GM23338 (cell line): ENCODE measurements at regions not wholly inside any gene's neighbourhood (a gene's known extent, or its start where the extent isn't known, plus 50 kb on each side); places are given as distances from the start of the nearest gene placed in this dataset.

Experiments used
- ATAC-seq: fragments of 200-7000 bp; cut with Tn5 transposase; 3 replicates; pipeline ENCODE4 v1.9.1; 2020
- DNase-seq: peaks from one replicate; pipeline ENCODE4 v3.0.0-alpha.2; 2015; ENCODE audit warnings: low spot score
- H2AFZ ChIP-seq: fragments of 200-600 bp; sonication (generic); 2 replicates; pipeline ENCODE4 v1.8.0; 2016; ENCODE audit warnings: antibody characterized with exemption, mild to moderate bottlenecking, moderate library complexity
- H3F3A ChIP-seq: fragments of 200-600 bp; sonication (generic); replicated peaks from 2 replicates; pipeline ENCODE4 v1.8.0; 2017; ENCODE audit warnings: antibody characterized with exemption, mixed run types, low read depth
- H3K27ac ChIP-seq: fragments of 200-600 bp; sonication (generic); 2 replicates; pipeline ENCODE4 v1.6.1; 2016; ENCODE audit warnings: low read depth
- H3K27me3 ChIP-seq: fragments of 200-600 bp; sonication (generic); 2 replicates; pipeline ENCODE4 v1.8.0; 2016; ENCODE audit warnings: mild to moderate bottlenecking, mixed run types, moderate library complexity; ENCODE audit not compliant: insufficient read depth
- H3K36me3 ChIP-seq: fragments of 200-600 bp; sonication (generic); 2 replicates; pipeline ENCODE4 v1.8.0; 2016; ENCODE audit warnings: mild to moderate bottlenecking; ENCODE audit not compliant: insufficient read depth
- H3K4me1 ChIP-seq: fragments of 200-600 bp; sonication (generic); 2 replicates; pipeline ENCODE4 v1.8.0; 2016; ENCODE audit warnings: mild to moderate bottlenecking, moderate library complexity; ENCODE audit not compliant: insufficient read depth
- H3K4me2 ChIP-seq: fragments of 200-600 bp; sonication (generic); 2 replicates; pipeline ENCODE4 v1.7.1; 2017; ENCODE audit warnings: mixed run types
- H3K4me3 ChIP-seq: fragments of 200-600 bp; sonication (generic); 2 replicates; pipeline ENCODE4 v1.6.1; 2016; ENCODE audit warnings: mixed run types
- H3K79me2 ChIP-seq: fragments of 200-600 bp; sonication (generic); replicated peaks from 2 replicates; pipeline ENCODE4 v1.8.0; 2017; ENCODE audit warnings: mild to moderate bottlenecking; ENCODE audit not compliant: insufficient read depth
- H3K9me2 ChIP-seq: fragments of 200-600 bp; sonication (generic); 2 replicates; pipeline ENCODE4 v1.8.0; 2017; ENCODE audit not compliant: insufficient read depth
- H4K20me1 ChIP-seq: fragments of 200-600 bp; sonication (generic); replicated peaks from 2 replicates; pipeline ENCODE4 v1.8.0; 2017; ENCODE audit warnings: mild to moderate bottlenecking; ENCODE audit not compliant: insufficient read depth
- H3K27ac Mint-ChIP-seq: 2 replicates; pipeline ENCODE4 v1.8.0; 2020; ENCODE audit warnings: inconsistent platforms, mild to moderate bottlenecking, moderate library complexity, mixed read lengths
- H3K27me3 Mint-ChIP-seq: 3 replicates; pipeline ENCODE4 v1.8.0; 2022; ENCODE audit warnings: low read depth, mild to moderate bottlenecking, moderate library complexity, mixed read lengths, inconsistent platforms; ENCODE audit not compliant: insufficient read depth, poor library complexity
- H3K36me3 Mint-ChIP-seq: 3 replicates; pipeline ENCODE4 v1.8.0; 2021; ENCODE audit warnings: low read depth, mild to moderate bottlenecking, inconsistent platforms, moderate library complexity, mixed read lengths
- H3K4me1 Mint-ChIP-seq: 3 replicates; pipeline ENCODE4 v1.8.0; 2020; ENCODE audit warnings: mild to moderate bottlenecking, inconsistent platforms, mixed read lengths
- H3K4me3 Mint-ChIP-seq: 3 replicates; pipeline ENCODE4 v1.8.0; 2021; ENCODE audit warnings: moderate library complexity, mild to moderate bottlenecking, inconsistent platforms, mixed read lengths
- H3K9me3 Mint-ChIP-seq: 3 replicates; pipeline ENCODE4 v1.8.0; 2020; ENCODE audit warnings: moderate library complexity, mild to moderate bottlenecking, inconsistent platforms, mixed read lengths
- CREB1 ChIP-seq: fragments of 250-450 bp; sonication (Bioruptor Pico); IDR thresholded peaks from 2 replicates; pipeline ENCODE4 v1.5.0; 2020; ENCODE audit warnings: low read depth, mild to moderate bottlenecking, moderate library complexity
- EZH2phosphoT487 ChIP-seq: fragments of 200-600 bp; sonication (generic); IDR thresholded peaks from one replicate; pipeline ENCODE4 v1.8.1; 2018; ENCODE audit warnings: antibody characterized with exemption; ENCODE audit not compliant: unreplicated experiment
- JUNB ChIP-seq: IDR thresholded peaks from one replicate; pipeline ENCODE4 v1.6.1; 2016; ENCODE audit warnings: antibody characterized with exemption; ENCODE audit not compliant: unreplicated experiment
- NANOG ChIP-seq: IDR thresholded peaks from 2 replicates; pipeline ENCODE4 v1.6.1; 2016; ENCODE audit warnings: antibody characterized with exemption, borderline replicate concordance
- POLR2AphosphoS5 ChIP-seq: IDR thresholded peaks from 2 replicates; pipeline ENCODE4 v1.6.1; 2016; ENCODE audit warnings: antibody characterized with exemption, low read depth
- STAT1 ChIP-seq: IDR thresholded peaks from one replicate; pipeline ENCODE4 v1.6.1; 2016; ENCODE audit warnings: antibody characterized with exemption; ENCODE audit not compliant: unreplicated experiment
- ZNF114 ChIP-seq: fragments of 250-450 bp; sonication (Bioruptor Pico); IDR thresholded peaks from 2 replicates; pipeline ENCODE4 v1.5.0; 2020; ENCODE audit warnings: mild to moderate bottlenecking, moderate library complexity
- ZNF331 ChIP-seq: fragments of 250-450 bp; sonication (Bioruptor Pico); IDR thresholded peaks from 2 replicates; pipeline ENCODE4 v1.5.0; 2020; ENCODE audit warnings: low read depth, mild to moderate bottlenecking, moderate library complexity
- TF ChIP-seq, protein P1 (sequence below): IDR thresholded peaks from 2 replicates; pipeline ENCODE4 v1.6.1; 2016; ENCODE audit warnings: antibody characterized with exemption
- TF ChIP-seq, protein P2 (sequence below), 2 experiments: fragments of 200-600 bp in 1 of 2; sonication (generic) in 1 of 2; conservative IDR thresholded peaks; 2 replicates each; pipeline versions ENCODE4 v1.5.1 to v1.6.1; 2016 to 2017; ENCODE audit warnings: antibody characterized with exemption in 2 of 2, low read depth in 2 of 2, mild to moderate bottlenecking in 2 of 2, moderate library complexity in 1 of 2
- TF ChIP-seq, protein P3 (sequence below): fragments of 250-450 bp; sonication (Bioruptor Pico); IDR thresholded peaks from 2 replicates; pipeline ENCODE4 v1.5.0; 2020; ENCODE audit warnings: mild to moderate bottlenecking, moderate library complexity
- TF ChIP-seq, protein P4 (sequence below): IDR thresholded peaks from one replicate; pipeline ENCODE4 v1.6.1; 2018; ENCODE audit warnings: antibody characterized with exemption; ENCODE audit not compliant: unreplicated experiment

DNA sequence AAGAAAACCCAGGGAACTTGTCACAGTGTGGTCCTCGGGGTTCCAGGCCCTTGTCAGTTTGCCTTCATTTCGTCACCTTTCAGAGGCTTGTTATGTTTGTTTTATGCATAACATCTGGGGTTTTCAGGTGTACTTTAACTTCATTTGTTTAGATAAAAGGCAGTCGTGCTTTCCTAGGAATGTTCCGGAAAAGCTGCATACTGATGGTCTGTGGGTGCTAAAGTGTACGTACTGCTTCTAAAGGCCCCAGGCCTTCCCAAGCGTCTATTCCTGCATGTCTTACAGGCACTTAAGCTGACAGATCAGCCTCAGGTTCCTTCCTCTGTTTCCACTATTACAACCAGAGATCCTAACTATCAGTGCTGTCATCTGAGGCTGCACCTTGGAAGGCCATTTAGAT is 95.6 kb upstream of the ANKH start (continued):
- TF ChIP-seq POLR2AphosphoS5 (no peak), JUNB (no peak), ZNF331 (CRISPR knock-in tag) (no peak)
- TF ChIP-seq, protein P1, sequence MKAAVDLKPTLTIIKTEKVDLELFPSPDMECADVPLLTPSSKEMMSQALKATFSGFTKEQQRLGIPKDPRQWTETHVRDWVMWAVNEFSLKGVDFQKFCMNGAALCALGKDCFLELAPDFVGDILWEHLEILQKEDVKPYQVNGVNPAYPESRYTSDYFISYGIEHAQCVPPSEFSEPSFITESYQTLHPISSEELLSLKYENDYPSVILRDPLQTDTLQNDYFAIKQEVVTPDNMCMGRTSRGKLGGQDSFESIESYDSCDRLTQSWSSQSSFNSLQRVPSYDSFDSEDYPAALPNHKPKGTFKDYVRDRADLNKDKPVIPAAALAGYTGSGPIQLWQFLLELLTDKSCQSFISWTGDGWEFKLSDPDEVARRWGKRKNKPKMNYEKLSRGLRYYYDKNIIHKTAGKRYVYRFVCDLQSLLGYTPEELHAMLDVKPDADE, result no peak

DNA sequence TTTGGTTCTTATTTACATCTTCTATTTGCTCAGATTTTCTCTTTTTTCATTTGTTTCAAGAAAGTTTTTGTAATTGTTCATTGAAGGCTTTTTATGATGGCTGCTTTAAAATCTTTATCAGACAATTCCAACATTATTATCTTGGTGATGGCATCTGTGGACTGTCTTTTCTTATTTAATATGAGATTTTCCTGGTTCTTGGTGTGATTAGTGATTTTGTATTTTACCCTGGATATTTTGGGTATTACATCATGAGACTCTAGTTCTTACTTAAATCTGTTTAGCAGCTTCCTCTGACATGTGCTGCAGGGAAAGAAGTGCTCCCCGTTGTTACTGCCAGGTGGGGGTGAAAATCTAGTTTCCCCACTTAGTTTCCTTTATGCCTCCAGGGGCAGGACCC is 94.2 kb upstream of the ANKH start:
- Histone ChIP-seq H3K4me2 (no peak overlapping the region), H3F3A (no peaks in the 10 kb centered on the region), H3K4me1 (no peaks in the 10 kb centered on the region), H3K79me2 (no peaks in the 10 kb centered on the region), H3K9me2 (0 out of 2 replicates have a peak, but pooled peaks cover 10% of the 10 kb centered on the region), H4K20me1 (no peaks in the 10 kb centered on the region), H3K4me3 (no peak overlapping the region), H3K27me3 (no peaks in the 10 kb centered on the region), H3K36me3 (no peaks in the 10 kb centered on the region), H3K27ac (no peak overlapping the region), H2AFZ (no peak overlapping the region)
- Mint-ChIP-seq H3K9me3 (no peaks in the 10 kb centered on the region), H3K4me3 (no peak overlapping the region), H3K27me3 (peaks cover 5% of the 10 kb centered on the region), H3K4me1 (no peaks in the 10 kb centered on the region), H3K36me3 (no peaks in the 10 kb centered on the region), H3K27ac (no peak overlapping the region)
- ATAC-seq (no peak), DNase-seq (no peak)
- TF ChIP-seq, protein P2, sequence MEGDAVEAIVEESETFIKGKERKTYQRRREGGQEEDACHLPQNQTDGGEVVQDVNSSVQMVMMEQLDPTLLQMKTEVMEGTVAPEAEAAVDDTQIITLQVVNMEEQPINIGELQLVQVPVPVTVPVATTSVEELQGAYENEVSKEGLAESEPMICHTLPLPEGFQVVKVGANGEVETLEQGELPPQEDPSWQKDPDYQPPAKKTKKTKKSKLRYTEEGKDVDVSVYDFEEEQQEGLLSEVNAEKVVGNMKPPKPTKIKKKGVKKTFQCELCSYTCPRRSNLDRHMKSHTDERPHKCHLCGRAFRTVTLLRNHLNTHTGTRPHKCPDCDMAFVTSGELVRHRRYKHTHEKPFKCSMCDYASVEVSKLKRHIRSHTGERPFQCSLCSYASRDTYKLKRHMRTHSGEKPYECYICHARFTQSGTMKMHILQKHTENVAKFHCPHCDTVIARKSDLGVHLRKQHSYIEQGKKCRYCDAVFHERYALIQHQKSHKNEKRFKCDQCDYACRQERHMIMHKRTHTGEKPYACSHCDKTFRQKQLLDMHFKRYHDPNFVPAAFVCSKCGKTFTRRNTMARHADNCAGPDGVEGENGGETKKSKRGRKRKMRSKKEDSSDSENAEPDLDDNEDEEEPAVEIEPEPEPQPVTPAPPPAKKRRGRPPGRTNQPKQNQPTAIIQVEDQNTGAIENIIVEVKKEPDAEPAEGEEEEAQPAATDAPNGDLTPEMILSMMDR (conservative IDR thresholded peaks at IDR 0.05; ENCODE audit: low read depth in 2 of 2), result no peak
- TF ChIP-seq, protein P1, result no peak
- TF ChIP-seq, protein P3, sequence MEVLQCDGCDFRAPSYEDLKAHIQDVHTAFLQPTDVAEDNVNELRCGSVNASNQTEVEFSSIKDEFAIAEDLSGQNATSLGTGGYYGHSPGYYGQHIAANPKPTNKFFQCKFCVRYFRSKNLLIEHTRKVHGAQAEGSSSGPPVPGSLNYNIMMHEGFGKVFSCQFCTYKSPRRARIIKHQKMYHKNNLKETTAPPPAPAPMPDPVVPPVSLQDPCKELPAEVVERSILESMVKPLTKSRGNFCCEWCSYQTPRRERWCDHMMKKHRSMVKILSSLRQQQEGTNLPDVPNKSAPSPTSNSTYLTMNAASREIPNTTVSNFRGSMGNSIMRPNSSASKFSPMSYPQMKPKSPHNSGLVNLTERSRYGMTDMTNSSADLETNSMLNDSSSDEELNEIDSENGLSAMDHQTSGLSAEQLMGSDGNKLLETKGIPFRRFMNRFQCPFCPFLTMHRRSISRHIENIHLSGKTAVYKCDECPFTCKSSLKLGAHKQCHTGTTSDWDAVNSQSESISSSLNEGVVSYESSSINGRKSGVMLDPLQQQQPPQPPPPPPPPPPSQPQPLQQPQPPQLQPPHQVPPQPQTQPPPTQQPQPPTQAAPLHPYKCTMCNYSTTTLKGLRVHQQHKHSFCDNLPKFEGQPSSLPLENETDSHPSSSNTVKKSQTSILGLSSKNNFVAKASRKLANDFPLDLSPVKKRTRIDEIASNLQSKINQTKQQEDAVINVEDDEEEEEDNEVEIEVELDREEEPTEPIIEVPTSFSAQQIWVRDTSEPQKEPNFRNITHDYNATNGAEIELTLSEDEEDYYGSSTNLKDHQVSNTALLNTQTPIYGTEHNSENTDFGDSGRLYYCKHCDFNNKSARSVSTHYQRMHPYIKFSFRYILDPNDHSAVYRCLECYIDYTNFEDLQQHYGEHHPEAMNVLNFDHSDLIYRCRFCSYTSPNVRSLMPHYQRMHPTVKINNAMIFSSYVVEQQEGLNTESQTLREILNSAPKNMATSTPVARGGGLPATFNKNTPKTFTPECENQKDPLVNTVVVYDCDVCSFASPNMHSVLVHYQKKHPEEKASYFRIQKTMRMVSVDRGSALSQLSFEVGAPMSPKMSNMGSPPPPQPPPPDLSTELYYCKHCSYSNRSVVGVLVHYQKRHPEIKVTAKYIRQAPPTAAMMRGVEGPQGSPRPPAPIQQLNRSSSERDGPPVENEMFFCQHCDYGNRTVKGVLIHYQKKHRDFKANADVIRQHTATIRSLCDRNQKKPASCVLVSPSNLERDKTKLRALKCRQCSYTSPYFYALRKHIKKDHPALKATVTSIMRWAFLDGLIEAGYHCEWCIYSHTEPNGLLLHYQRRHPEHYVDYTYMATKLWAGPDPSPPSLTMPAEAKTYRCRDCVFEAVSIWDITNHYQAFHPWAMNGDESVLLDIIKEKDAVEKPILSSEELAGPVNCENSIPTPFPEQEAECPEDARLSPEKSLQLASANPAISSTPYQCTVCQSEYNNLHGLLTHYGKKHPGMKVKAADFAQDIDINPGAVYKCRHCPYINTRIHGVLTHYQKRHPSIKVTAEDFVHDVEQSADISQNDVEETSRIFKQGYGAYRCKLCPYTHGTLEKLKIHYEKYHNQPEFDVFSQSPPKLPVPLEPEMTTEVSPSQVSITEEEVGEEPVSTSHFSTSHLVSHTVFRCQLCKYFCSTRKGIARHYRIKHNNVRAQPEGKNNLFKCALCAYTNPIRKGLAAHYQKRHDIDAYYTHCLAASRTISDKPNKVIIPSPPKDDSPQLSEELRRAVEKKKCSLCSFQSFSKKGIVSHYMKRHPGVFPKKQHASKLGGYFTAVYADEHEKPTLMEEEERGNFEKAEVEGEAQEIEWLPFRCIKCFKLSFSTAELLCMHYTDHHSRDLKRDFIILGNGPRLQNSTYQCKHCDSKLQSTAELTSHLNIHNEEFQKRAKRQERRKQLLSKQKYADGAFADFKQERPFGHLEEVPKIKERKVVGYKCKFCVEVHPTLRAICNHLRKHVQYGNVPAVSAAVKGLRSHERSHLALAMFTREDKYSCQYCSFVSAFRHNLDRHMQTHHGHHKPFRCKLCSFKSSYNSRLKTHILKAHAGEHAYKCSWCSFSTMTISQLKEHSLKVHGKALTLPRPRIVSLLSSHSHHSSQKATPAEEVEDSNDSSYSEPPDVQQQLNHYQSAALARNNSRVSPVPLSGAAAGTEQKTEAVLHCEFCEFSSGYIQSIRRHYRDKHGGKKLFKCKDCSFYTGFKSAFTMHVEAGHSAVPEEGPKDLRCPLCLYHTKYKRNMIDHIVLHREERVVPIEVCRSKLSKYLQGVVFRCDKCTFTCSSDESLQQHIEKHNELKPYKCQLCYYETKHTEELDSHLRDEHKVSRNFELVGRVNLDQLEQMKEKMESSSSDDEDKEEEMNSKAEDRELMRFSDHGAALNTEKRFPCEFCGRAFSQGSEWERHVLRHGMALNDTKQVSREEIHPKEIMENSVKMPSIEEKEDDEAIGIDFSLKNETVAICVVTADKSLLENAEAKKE (CRISPR knock-in tag), result no peak
- TF ChIP-seq STAT1 (no peak), POLR2AphosphoS5 (no peak), ZNF331 (CRISPR knock-in tag) (no peak), EZH2phosphoT487 (no peak), NANOG (no peak), CREB1 (no peak), ZNF114 (CRISPR knock-in tag) (no peak), JUNB (no peak)
- TF ChIP-seq, protein P4, sequence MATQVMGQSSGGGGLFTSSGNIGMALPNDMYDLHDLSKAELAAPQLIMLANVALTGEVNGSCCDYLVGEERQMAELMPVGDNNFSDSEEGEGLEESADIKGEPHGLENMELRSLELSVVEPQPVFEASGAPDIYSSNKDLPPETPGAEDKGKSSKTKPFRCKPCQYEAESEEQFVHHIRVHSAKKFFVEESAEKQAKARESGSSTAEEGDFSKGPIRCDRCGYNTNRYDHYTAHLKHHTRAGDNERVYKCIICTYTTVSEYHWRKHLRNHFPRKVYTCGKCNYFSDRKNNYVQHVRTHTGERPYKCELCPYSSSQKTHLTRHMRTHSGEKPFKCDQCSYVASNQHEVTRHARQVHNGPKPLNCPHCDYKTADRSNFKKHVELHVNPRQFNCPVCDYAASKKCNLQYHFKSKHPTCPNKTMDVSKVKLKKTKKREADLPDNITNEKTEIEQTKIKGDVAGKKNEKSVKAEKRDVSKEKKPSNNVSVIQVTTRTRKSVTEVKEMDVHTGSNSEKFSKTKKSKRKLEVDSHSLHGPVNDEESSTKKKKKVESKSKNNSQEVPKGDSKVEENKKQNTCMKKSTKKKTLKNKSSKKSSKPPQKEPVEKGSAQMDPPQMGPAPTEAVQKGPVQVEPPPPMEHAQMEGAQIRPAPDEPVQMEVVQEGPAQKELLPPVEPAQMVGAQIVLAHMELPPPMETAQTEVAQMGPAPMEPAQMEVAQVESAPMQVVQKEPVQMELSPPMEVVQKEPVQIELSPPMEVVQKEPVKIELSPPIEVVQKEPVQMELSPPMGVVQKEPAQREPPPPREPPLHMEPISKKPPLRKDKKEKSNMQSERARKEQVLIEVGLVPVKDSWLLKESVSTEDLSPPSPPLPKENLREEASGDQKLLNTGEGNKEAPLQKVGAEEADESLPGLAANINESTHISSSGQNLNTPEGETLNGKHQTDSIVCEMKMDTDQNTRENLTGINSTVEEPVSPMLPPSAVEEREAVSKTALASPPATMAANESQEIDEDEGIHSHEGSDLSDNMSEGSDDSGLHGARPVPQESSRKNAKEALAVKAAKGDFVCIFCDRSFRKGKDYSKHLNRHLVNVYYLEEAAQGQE, result no peak
